COLO829 (cell line): ENCODE measurements at regions not wholly inside any gene's neighbourhood (a gene's known extent, or its start where the extent isn't known, plus 50 kb on each side); places are given as distances from the start of the nearest gene placed in this dataset.
"Not testable (repeated sequence)": the region's sequence is repeated elsewhere in the genome, so short reads cannot be mapped to it uniquely, and the experiment has no call there.

ENCODE experiments used
- DNase-seq: peaks from one replicate; pipeline ENCODE4 v3.0.0; 2012; ENCODE audit warnings: low spot score

- DNase-seq = not testable (repeated sequence)
These were observed 119.8 kb upstream of the NETO1 start for GRCh38 chr18:72987570-72987969.

- no peak for DNase-seq
These were observed 118.3 kb upstream of the NETO1 start for GRCh38 chr18:72986103-72986502.

DNA sequence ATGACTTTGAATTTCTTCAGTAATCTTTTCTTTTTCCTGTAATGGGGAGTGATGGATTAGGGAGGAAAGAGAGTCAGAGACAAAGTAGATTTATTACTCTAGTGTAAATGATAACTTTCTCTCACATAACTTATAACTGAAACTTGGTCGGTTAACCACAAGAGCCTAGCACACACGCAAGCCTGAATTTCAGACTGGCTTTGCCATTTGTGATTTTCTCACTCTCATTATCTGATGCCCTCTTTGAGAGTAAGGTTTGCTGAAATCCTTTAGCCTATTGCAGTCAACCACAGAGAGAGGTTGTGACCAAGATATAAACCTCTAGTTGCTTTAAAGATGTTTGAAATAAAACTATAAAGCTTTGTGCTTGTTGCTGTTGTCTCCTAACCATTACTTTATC lies 117.9 kb upstream of the NETO1 start:
- DNase-seq = no peak

DNA sequence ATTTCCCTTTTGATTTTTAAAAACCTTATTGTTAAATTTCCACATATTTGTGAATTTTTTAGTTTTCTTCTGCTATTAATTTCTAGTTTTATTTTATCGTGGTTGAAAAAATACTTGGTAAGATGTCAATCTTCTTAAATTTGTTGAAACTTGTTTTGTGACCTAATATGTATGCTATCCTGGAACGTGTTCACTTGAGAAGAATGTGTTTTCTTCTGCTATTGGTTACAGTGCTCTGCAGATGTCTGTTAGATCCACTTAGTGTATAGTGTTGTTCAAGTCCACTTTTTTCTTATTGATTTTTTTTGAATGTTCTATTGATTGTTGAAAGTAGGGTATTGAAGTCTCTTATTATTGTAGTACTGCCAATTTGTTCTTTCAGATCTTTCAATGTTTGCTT lies 116.5 kb upstream of the NETO1 start:
- no peak for DNase-seq

DNA sequence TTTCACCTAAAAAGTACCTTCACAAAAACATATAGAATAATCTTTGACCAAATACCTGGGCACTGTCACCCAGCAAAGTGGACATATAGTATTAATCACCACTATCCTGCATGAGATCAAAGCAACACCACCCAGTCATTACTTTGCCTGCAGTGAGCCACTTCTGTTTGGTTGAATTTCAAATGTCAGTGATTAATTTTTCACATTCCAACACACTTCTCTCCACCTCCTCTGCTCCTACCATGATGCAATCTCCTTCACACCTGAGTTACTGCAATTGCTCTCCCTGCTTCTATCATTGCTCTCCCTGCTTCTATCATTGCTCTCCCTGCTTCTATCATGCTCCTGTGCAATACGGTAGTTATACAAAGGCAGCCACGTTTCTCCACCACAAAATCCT lies 106.1 kb upstream of the NETO1 start:
- no peak for DNase-seq

GRCh38 chr18:72965616-72966015 lies 97.8 kb upstream of the NETO1 start:
- no peak for DNase-seq

GRCh38 chr18:72958195-72958594 lies 90.4 kb upstream of the NETO1 start:
- not testable (repeated sequence) for DNase-seq

DNA sequence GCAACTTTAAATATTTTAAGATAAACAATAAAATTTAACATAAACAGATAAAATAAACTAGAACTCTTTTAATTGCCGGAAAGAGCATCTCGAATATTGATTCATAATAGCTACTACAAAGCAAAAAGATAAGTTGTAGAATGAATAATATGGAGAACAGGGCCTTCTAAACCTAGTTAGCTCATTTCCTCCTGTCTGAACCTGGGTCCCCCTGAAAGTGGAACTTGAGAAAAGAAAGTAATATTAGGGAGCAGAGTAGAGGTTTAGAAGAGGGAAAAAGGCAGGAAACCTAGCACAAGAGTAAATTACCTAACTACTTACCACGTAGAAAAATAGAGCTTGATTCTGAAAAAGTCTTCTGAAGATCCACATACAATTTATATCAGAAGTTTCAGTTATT lies 80.7 kb upstream of the NETO1 start:
- DNase-seq = no peak

- no peak for DNase-seq
These were observed 75.0 kb upstream of the NETO1 start for GRCh38 chr18:72942766-72943165.

DNA sequence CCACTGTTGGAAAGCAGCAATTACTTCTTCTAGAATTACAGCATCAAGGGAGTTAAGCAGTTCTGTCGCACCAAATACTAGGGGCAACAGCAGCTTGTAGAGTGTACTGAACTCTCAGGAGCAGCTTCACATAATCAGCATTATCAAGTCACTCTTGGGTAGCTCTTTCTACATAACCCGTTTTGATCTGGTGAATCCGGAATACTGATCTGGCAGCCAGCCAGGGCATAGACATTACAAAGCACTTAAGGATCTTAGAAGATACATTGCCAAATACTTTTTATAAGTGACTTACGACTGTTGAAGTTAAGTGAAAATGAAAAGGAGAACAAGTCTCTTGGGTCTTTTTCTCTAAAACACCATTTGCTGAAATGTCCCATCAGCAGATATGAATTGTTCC lies 73.2 kb upstream of the NETO1 start:
- no peak for DNase-seq

GRCh38 chr18:72940509-72940908 lies 72.7 kb upstream of the NETO1 start:
- DNase-seq = no peak

DNA sequence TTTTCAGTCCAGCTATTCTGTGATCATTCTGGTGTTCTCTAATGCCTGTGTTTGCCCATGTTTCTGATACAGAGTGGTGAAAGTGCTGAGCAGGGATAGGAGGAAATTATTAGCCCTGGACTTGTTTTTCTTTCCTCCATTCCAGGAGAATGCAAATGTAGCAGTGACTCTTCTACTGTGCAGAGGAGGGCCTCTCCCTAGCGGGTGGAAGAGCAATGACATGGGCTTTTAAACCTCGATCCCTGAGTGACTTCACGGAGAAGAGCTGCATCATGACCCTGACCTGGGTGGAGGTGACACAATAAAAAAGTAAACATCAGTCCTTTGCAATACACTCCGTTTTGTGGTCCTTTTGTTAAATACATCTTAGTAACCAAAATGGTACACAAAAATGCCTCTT lies 68.0 kb upstream of the NETO1 start:
- DNase-seq = no peak

- no peak for DNase-seq
These were observed 55.1 kb upstream of the NETO1 start for GRCh38 chr18:72922895-72923294.
